ENCODE measurements at regions not wholly inside any gene's neighbourhood (a gene's known extent, or its start where the extent isn't known, plus 50 kb on each side); places are given as distances from the start of the nearest gene placed in this dataset.
"Not testable (repeated sequence)": the region's sequence is repeated elsewhere in the genome, so short reads cannot be mapped to it uniquely, and the experiment has no call there.

DNA sequence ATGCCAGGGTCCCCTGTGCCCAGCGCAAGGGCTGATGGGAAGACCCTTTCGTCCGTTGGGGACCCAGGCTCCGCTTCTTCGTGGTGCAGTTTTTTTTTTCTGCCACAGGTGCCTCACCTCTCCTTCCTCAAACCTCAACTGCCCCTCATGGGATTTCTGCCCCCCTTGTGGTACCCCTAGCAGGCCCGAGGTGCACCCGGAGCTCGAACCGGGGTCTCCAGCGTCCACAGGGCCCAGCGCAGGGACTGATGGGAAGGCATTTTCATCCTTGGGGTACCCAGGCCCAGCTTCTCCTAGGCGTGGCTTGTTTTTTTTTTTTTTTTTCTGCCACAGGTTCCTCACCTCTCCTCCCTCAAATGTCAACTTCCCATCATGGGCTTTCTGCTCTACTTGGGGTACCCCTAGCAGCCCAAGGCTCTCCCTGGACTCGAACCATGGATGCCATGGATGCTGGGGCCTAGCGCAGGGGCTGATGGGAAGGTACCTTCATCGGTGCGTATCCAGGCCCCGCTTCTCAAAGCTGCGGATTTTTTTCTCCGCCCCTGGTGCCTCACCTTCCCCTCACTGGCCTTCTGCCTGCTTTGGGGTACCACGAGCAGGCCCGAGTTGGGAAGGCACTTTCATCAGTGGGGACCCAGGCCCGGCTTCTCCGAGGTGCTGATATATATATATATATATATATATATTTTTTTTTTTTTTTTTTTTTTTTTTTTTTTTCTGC lies 531.6 kb downstream of the CWH43 start:
- TF ChIP-seq, protein P1, sequence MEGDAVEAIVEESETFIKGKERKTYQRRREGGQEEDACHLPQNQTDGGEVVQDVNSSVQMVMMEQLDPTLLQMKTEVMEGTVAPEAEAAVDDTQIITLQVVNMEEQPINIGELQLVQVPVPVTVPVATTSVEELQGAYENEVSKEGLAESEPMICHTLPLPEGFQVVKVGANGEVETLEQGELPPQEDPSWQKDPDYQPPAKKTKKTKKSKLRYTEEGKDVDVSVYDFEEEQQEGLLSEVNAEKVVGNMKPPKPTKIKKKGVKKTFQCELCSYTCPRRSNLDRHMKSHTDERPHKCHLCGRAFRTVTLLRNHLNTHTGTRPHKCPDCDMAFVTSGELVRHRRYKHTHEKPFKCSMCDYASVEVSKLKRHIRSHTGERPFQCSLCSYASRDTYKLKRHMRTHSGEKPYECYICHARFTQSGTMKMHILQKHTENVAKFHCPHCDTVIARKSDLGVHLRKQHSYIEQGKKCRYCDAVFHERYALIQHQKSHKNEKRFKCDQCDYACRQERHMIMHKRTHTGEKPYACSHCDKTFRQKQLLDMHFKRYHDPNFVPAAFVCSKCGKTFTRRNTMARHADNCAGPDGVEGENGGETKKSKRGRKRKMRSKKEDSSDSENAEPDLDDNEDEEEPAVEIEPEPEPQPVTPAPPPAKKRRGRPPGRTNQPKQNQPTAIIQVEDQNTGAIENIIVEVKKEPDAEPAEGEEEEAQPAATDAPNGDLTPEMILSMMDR (IDR thresholded peaks at IDR 0.05): not testable (repeated sequence)
- TF ChIP-seq PRDM15 (CRISPR knock-in tag; IDR thresholded peaks at IDR 0.05); ATF6 (CRISPR knock-in tag; IDR thresholded peaks at IDR 0.05); HMGXB4 (CRISPR knock-in tag; IDR thresholded peaks at IDR 0.05); JUN (CRISPR knock-in tag; IDR thresholded peaks at IDR 0.05); ZNF121 (CRISPR knock-in tag; IDR thresholded peaks at IDR 0.05); MLX (CRISPR knock-in tag; IDR thresholded peaks at IDR 0.05); NFYB (CRISPR knock-in tag; conservative IDR thresholded peaks at IDR 0.05; ENCODE audit: low read depth): not testable (repeated sequence)
- TF ChIP-seq, protein P2, sequence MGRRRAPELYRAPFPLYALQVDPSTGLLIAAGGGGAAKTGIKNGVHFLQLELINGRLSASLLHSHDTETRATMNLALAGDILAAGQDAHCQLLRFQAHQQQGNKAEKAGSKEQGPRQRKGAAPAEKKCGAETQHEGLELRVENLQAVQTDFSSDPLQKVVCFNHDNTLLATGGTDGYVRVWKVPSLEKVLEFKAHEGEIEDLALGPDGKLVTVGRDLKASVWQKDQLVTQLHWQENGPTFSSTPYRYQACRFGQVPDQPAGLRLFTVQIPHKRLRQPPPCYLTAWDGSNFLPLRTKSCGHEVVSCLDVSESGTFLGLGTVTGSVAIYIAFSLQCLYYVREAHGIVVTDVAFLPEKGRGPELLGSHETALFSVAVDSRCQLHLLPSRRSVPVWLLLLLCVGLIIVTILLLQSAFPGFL (CRISPR knock-in tag; IDR thresholded peaks at IDR 0.05; ENCODE audit: borderline replicate concordance): not testable (repeated sequence)
- TF ChIP-seq, protein P3, sequence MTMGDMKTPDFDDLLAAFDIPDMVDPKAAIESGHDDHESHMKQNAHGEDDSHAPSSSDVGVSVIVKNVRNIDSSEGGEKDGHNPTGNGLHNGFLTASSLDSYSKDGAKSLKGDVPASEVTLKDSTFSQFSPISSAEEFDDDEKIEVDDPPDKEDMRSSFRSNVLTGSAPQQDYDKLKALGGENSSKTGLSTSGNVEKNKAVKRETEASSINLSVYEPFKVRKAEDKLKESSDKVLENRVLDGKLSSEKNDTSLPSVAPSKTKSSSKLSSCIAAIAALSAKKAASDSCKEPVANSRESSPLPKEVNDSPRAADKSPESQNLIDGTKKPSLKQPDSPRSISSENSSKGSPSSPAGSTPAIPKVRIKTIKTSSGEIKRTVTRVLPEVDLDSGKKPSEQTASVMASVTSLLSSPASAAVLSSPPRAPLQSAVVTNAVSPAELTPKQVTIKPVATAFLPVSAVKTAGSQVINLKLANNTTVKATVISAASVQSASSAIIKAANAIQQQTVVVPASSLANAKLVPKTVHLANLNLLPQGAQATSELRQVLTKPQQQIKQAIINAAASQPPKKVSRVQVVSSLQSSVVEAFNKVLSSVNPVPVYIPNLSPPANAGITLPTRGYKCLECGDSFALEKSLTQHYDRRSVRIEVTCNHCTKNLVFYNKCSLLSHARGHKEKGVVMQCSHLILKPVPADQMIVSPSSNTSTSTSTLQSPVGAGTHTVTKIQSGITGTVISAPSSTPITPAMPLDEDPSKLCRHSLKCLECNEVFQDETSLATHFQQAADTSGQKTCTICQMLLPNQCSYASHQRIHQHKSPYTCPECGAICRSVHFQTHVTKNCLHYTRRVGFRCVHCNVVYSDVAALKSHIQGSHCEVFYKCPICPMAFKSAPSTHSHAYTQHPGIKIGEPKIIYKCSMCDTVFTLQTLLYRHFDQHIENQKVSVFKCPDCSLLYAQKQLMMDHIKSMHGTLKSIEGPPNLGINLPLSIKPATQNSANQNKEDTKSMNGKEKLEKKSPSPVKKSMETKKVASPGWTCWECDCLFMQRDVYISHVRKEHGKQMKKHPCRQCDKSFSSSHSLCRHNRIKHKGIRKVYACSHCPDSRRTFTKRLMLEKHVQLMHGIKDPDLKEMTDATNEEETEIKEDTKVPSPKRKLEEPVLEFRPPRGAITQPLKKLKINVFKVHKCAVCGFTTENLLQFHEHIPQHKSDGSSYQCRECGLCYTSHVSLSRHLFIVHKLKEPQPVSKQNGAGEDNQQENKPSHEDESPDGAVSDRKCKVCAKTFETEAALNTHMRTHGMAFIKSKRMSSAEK (CRISPR knock-in tag; IDR thresholded peaks at IDR 0.05; ENCODE audit: borderline replicate concordance): not testable (repeated sequence)
- TF ChIP-seq, protein P4, sequence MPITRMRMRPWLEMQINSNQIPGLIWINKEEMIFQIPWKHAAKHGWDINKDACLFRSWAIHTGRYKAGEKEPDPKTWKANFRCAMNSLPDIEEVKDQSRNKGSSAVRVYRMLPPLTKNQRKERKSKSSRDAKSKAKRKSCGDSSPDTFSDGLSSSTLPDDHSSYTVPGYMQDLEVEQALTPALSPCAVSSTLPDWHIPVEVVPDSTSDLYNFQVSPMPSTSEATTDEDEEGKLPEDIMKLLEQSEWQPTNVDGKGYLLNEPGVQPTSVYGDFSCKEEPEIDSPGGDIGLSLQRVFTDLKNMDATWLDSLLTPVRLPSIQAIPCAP (CRISPR knock-in tag; IDR thresholded peaks at IDR 0.05): not testable (repeated sequence)
- TF ChIP-seq, protein P5, sequence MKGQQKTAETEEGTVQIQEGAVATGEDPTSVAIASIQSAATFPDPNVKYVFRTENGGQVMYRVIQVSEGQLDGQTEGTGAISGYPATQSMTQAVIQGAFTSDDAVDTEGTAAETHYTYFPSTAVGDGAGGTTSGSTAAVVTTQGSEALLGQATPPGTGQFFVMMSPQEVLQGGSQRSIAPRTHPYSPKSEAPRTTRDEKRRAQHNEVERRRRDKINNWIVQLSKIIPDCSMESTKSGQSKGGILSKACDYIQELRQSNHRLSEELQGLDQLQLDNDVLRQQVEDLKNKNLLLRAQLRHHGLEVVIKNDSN (CRISPR knock-in tag; IDR thresholded peaks at IDR 0.05): not testable (repeated sequence)
